NT2/D1 (cell line): ENCODE measurements at regions not wholly inside any gene's neighbourhood (a gene's known extent, or its start where the extent isn't known, plus 50 kb on each side); places are given as distances from the start of the nearest gene placed in this dataset.

Source experiments
- DNase-seq: peaks from one replicate; pipeline ENCODE4 v3.0.0-alpha.2; 2011; ENCODE audit warnings: low read depth, low spot score
- H3K27me3 ChIP-seq: 2 replicates; pipeline ENCODE4 v1.6.0; 2011; ENCODE audit warnings: mild to moderate bottlenecking; ENCODE audit not compliant: insufficient read length, insufficient read depth
- H3K36me3 ChIP-seq: 2 replicates; pipeline ENCODE4 v1.6.1; 2011; ENCODE audit warnings: mild to moderate bottlenecking, low read length, mixed read lengths; ENCODE audit not compliant: insufficient read depth, insufficient read length
- H3K4me1 ChIP-seq: 2 replicates; pipeline ENCODE4 v1.5.1; 2011; ENCODE audit not compliant: insufficient read depth, insufficient read length
- H3K4me3 ChIP-seq: 2 replicates; pipeline ENCODE4 v1.5.1; 2011; ENCODE audit warnings: low read depth; ENCODE audit not compliant: insufficient read length
- H3K9ac ChIP-seq: 2 replicates; pipeline ENCODE4 v1.6.0; 2011; ENCODE audit warnings: low read depth; ENCODE audit not compliant: insufficient read length
- H3K9me3 ChIP-seq: 2 replicates; pipeline ENCODE4 v1.5.1; 2011; ENCODE audit warnings: mild to moderate bottlenecking, low read length; ENCODE audit not compliant: insufficient read depth
- SUZ12 ChIP-seq: IDR thresholded peaks from 2 replicates; pipeline ENCODE4 v1.6.1; 2011; ENCODE audit not compliant: insufficient read length, insufficient read depth; ENCODE audit errors: extremely low read depth
- YY1 ChIP-seq: IDR thresholded peaks from 2 replicates; pipeline ENCODE4 v1.6.1; 2011; ENCODE audit not compliant: insufficient read length, insufficient read depth
- ZNF274 ChIP-seq: IDR thresholded peaks from 2 replicates; pipeline ENCODE4 v1.6.1; 2011; ENCODE audit warnings: mild to moderate bottlenecking, low read depth, low read length

DNA sequence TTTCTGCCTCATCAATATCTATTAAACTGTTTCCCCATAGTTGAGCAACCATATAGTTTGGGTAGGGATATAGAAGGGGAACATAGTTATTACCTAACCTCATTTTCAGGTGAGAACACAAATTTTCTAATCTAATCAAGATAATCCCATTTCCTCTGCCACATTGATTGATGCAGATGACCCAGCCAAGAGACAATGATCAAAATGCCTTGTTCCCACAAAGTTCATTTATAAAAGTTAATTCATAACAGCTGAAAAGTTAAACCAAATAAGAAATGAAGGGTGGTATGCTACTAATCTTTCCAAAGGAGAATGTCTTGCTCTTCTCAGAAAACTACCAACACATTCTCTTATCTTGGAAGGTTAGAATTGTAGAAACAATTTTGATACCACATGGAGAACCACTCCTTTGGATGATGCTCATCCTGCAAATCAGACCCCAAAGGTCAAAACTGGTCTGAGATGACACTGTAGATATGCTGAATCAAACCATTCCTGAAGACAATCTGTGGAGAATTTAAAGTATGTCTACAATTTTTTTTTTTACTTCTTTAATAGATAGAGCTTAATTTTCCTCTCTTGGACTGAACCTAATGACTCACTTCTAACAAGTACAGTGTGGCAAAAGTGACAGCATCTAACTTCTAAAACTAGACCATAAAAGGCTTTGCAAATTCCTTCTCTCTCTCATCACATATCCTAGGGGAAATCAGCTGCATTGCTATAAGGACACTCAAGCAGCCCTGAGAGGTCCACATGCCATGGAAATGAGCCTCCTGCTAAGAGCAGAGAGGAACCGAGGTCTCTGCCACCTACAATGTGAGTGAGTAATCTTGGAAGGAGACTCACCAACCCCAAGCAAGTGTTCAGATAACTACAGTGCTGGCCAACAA is 586.7 kb upstream of the TUSC1 start:
- H3K4me3 ChIP-seq, result no peak overlapping the region
- H3K36me3 ChIP-seq, result no peaks in the 10 kb centered on the region
- no peaks in the 10 kb centered on the region for H3K4me1 ChIP-seq
- TF ChIP-seq ZNF274, result no peak
- no peak for DNase-seq
- H3K27me3 ChIP-seq, result no peaks in the 10 kb centered on the region
- H3K9me3 ChIP-seq, result peaks cover 24% of the 10 kb centered on the region
- no peak overlapping the region for H3K9ac ChIP-seq

DNA sequence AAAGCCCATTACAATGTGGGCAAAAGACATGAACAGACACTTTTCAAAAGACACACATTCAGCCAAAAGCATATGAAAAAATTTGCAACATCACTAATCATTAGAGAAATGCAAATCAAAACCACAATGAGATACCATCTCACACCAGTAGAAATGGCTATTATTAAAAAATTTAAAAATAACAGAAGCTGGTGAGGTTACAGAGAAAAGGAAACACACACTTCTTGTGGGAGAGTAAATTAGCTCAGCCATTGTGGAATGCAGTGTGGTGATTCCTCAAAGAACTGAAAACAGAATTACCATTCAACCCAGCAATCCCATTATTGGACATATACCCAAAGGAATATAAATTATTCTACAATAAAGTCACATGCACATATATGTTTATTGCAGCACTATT is 585.2 kb upstream of the TUSC1 start:
- H3K36me3 ChIP-seq, result no peaks in the 10 kb centered on the region
- TF ChIP-seq YY1, result no peak
- TF ChIP-seq SUZ12, result no peak
- TF ChIP-seq ZNF274, result no peak
- H3K4me3 ChIP-seq, result no peak overlapping the region

DNA sequence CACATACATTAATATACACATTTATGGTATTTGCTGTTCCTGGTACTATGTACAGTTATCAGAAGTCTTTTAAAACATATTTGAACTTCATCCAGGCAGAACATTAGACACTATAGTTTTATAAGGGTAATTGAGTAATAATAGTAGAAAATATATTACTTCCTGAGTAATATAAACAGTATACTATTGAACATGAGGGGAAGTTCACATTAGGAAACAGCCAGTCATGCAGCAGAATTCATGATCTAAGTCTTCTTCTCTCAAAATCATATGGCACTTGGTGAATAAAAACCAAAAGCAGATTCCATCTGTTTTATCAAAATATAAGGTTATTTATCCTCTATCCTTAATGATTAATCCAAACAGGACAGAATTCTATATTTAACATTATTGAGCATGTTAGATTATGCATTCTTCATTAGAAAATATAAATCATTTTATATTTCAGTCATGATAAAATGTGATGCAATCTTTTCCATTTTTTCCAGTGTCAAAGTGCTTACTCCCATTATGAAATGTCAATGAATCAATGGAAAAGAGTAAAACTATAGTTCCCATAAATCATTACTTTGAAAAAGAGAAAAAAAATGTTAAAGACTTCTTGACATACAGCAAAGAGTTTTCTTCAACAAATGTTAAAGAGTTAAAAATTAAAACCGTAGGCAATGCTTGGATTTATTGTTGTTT is 584.3 kb upstream of the TUSC1 start:
- Histone ChIP-seq H3K27me3 (no peaks in the 10 kb centered on the region), H3K4me3 (no peak overlapping the region), H3K4me1 (no peaks in the 10 kb centered on the region), H3K9ac (no peak overlapping the region), H3K36me3 (no peaks in the 10 kb centered on the region), H3K9me3 (peaks cover 25% of the 10 kb centered on the region)
- no peak for TF ChIP-seq ZNF274
- no peak for TF ChIP-seq YY1
- TF ChIP-seq SUZ12, result no peak
- DNase-seq, result no peak

More for the DNA sequence above, 585.2 kb upstream of the TUSC1 start:
- Histone ChIP-seq H3K9ac (no peak overlapping the region), H3K27me3 (no peaks in the 10 kb centered on the region), H3K4me1 (no peaks in the 10 kb centered on the region), H3K9me3 (peaks cover 25% of the 10 kb centered on the region)
- no peak for DNase-seq

DNA sequence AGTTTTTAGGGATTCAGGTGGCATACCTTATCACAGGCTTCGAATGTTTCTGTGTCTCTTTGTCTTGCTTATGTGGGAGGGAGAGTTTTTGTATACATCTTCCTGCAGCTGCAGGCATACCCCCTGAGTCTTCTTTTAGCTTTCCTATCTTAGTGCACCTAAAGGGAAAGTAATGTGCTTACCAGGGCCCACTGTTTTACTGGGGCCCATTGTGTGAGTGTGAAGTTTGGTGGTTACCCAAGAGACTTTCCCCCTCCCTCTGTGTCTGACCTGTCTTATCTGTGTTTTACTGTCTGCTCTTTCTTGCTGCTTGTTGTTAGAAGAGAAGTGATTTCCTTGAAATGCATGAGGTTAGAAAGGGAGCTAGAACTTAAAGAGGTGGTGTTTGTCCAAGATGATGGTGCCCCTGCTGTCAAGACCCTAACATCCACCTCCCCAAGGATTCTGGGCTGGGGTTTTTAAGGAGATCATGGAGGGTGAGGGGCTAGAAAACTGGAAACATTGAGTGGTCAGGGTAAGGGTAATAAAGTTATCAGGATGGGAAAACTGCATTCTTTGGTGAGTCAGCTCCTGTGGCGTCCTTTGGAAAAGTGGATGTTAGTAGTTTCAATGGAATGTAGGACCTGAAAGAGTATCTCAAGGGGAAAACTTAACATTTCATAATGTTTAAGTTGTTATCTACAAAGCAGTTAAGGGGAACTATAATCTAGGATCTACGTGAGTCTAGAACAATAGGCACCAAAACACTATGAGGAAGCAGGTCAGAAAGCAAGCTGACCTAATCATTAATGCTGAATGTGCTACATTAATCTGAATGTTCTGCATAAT is 583.5 kb upstream of the TUSC1 start:
- TF ChIP-seq SUZ12 (no peak), ZNF274 (no peak), YY1 (no peak)
- Histone ChIP-seq H3K36me3 (no peaks in the 10 kb centered on the region), H3K9me3 (peaks cover 25% of the 10 kb centered on the region), H3K9ac (no peak overlapping the region), H3K4me1 (no peaks in the 10 kb centered on the region), H3K4me3 (no peak overlapping the region), H3K27me3 (no peaks in the 10 kb centered on the region)
- DNase-seq, result no peak

DNA sequence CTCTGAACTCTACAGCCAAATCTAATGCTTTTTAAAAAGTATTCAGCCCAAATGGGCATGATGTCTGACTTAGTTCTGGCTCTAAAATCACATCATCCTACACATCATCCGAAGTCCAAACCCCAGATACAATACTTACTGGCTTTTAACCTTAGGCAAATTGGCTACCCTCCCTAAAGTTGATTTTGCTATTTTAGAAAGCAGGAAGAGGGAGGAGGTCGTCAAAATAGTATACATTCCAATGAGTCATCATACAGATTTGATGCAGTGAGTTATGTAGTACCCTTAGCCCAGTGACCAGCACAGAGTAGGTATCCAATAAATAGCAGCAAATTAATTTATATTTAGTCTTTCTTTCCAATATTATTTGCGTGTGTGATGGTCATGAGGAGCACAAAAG is 582.0 kb upstream of the TUSC1 start:
- no peaks in the 10 kb centered on the region for H3K4me1 ChIP-seq
- H3K9ac ChIP-seq, result no peak overlapping the region
- no peaks in the 10 kb centered on the region for H3K36me3 ChIP-seq
- no peaks in the 10 kb centered on the region for H3K27me3 ChIP-seq
- H3K9me3 ChIP-seq, result peaks cover 25% of the 10 kb centered on the region
- TF ChIP-seq YY1, result no peak
- TF ChIP-seq ZNF274, result no peak
- TF ChIP-seq SUZ12, result no peak
- H3K4me3 ChIP-seq, result no peak overlapping the region
- no peak for DNase-seq

DNA sequence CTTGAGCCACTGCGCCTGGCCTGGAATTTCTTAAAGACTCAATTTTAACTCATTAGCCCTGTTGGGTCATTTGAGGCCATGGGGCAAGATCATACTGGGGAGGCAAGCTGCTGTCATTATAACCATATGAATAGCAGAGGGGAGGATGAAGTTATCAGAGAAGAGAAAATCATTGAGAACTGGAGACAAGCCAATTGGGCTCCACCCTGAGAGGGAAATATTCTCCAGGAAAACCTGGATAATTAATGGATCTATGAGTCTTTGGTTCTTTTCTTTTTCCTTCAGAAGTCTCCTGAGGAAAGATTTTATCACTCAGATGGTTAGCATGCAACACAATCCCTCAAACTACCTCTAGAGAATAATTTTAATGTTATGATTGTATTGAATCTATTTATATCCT is 569.6 kb upstream of the TUSC1 start:
- TF ChIP-seq SUZ12, result no peak
- no peak for DNase-seq
- Histone ChIP-seq H3K36me3 (no peaks in the 10 kb centered on the region), H3K4me3 (no peak overlapping the region), H3K27me3 (no peaks in the 10 kb centered on the region), H3K4me1 (no peaks in the 10 kb centered on the region), H3K9me3 (0 out of 2 replicates have a peak, but pooled peaks cover 13% of the 10 kb centered on the region), H3K9ac (no peak overlapping the region)
